Lung (tissue), 11 donors: ENCODE measurements at regions not wholly inside any gene's neighbourhood (a gene's known extent, or its start where the extent isn't known, plus 50 kb on each side); places are given as distances from the start of the nearest gene placed in this dataset.

ENCODE experiments used
- ATAC-seq: fragments of 200-7000 bp; cut with Tn5 transposase; one replicate; pipeline ENCODE4 v1.9.1; 2020; ENCODE audit warnings: moderate number of reproducible peaks; ENCODE audit not compliant: insufficient read depth, low FRiP score
- DNase-seq, 3 donors: peaks; one replicate each; pipeline ENCODE4 v3.0.0-alpha.2; 2013 to 2017
- H3K27ac ChIP-seq, 2 donors: one replicate each; pipeline ENCODE4 v1.5.1; 2013; ENCODE audit warnings: mild to moderate bottlenecking in 2 of 2, moderate library complexity in 2 of 2, control low read depth in 1 of 2, inconsistent platforms in 1 of 2, low read depth in 1 of 2, low read length in 1 of 2
- H3K27me3 ChIP-seq, 3 donors: one replicate each; pipeline ENCODE4 v1.5.1; 2013; ENCODE audit warnings: low read length in 2 of 3; ENCODE audit not compliant: control insufficient read depth in 3 of 3, insufficient read depth in 3 of 3
- H3K36me3 ChIP-seq, 4 donors: one replicate each; pipeline ENCODE4 v1.5.1; 2013; ENCODE audit warnings: low read length in 4 of 4, mild to moderate bottlenecking in 1 of 4, moderate library complexity in 1 of 4; ENCODE audit not compliant: control insufficient read depth in 4 of 4, insufficient read depth in 4 of 4
- H3K4me1 ChIP-seq, 5 donors: one replicate each; pipeline ENCODE4 v1.5.1; 2013; ENCODE audit warnings: low read length in 5 of 5, mild to moderate bottlenecking in 2 of 5, moderate library complexity in 1 of 5; ENCODE audit not compliant: control insufficient read depth in 5 of 5, insufficient read depth in 5 of 5
- H3K4me3 ChIP-seq: one replicate; pipeline ENCODE4 v1.5.1; 2013; ENCODE audit warnings: mild to moderate bottlenecking, control low read depth, moderate library complexity
- H3K9ac ChIP-seq, 2 donors: one replicate each; pipeline ENCODE4 v1.5.1; 2013; ENCODE audit warnings: low read length in 2 of 2, control low read depth in 1 of 2; ENCODE audit not compliant: insufficient read depth in 1 of 2
- H3K9me3 ChIP-seq, 4 donors: one replicate each; pipeline ENCODE4 v1.5.1; 2013; ENCODE audit warnings: low read length in 3 of 4, mild to moderate bottlenecking in 1 of 4, moderate library complexity in 1 of 4; ENCODE audit not compliant: control insufficient read depth in 4 of 4, insufficient read depth in 3 of 4
- CTCF ChIP-seq: IDR thresholded peaks from 2 replicates; pipeline ENCODE4 v1.5.1; 2012; ENCODE audit warnings: mild to moderate bottlenecking; ENCODE audit errors: control extremely low read depth, extremely low read depth
- WGBS, 2 donors: extraction: QIAGEN DNeasy Blood & Tissue Kit; methylation state at CpG; one replicate each; pipeline ENCODE4 v1.1.7; 2013; 5-methylcytosine and 5-hydroxymethylcytosine counted together
- donor health status: control.
- donor health status: control.
- donor health status: Bipolar disorder and iron deficiency.
- donor health status: healthy.
- donor health status: DM: yes; HTN: yes; CAD: no.

- Histone ChIP-seq H3K36me3 (no peaks in the 10 kb centered on the region), H3K9me3 (peaks cover 0 to 5% (median 0%) of the 10 kb centered on the region in 4 donors), H3K27ac (no peak overlapping the region), H3K9ac (no peak overlapping the region), H3K27me3 (peaks cover 0 to 6% (median 0%) of the 10 kb centered on the region in 3 donors), H3K4me1 (peaks cover 0 to 22% (median 7%) of the 10 kb centered on the region in 5 donors), H3K4me3 (no peak overlapping the region)
- 94 to 95% methylated on average over 13 of the region's 13 CpGs for WGBS, 2 donors
- ATAC-seq (no peak), DNase-seq (no peak)
- TF ChIP-seq CTCF, result no peak
These were observed 86.3 kb upstream of the SLC66A3 start for GRCh38 chr2:11068856-11069526.

- Histone ChIP-seq H3K9ac (no peak overlapping the region), H3K4me3 (no peak overlapping the region), H3K36me3 (no peaks in the 10 kb centered on the region), H3K9me3 (peaks cover 0 to 5% (median 0%) of the 10 kb centered on the region in 4 donors), H3K27ac (no peak overlapping the region), H3K27me3 (peaks cover 0 to under 1% (median 0%) of the 10 kb centered on the region in 3 donors), H3K4me1 (peaks cover 0 to 25% (median 7%) of the 10 kb centered on the region in 5 donors)
- 93 to 94% methylated on average over 10 of the region's 10 CpGs for WGBS, 2 donors
- no peak for DNase-seq
- no peak for TF ChIP-seq CTCF
- ATAC-seq, result no peak
These were observed 85.6 kb upstream of the SLC66A3 start for GRCh38 chr2:11069566-11070185.

- Histone ChIP-seq H3K36me3 (no peaks in the 10 kb centered on the region), H3K27ac (no peak overlapping the region), H3K27me3 (no peaks in the 10 kb centered on the region), H3K9ac (no peak overlapping the region), H3K4me1 (peaks cover 0 to 20% (median 6%) of the 10 kb centered on the region in 5 donors), H3K9me3 (peaks cover 0 to 7% (median 0%) of the 10 kb centered on the region in 4 donors), H3K4me3 (no peak overlapping the region)
- no peak for TF ChIP-seq CTCF
- no peak for ATAC-seq
- DNase-seq, result peak; percentile 43 to 53 (median 46)
- 36 to 50% methylated on average over 7 of the region's 7 CpGs for WGBS, 2 donors
These were observed 84.1 kb upstream of the SLC66A3 start for GRCh38 chr2:11071211-11071610.
